Right lobe of liver (tissue), 6 donors: ENCODE measurements at regions not wholly inside any gene's neighbourhood (a gene's known extent, or its start where the extent isn't known, plus 50 kb on each side); places are given as distances from the start of the nearest gene placed in this dataset.

ENCODE experiments used
- ATAC-seq, 4 donors: fragments of 200-7000 bp; cut with Tn5 transposase; one replicate each; pipeline ENCODE4 v1.9.1; 2020; ENCODE audit warnings: mild to moderate bottlenecking in 4 of 4, moderate library complexity in 4 of 4
- DNase-seq, 3 donors: peaks; one replicate each; pipeline ENCODE4 v3.0.0-alpha.2; 2020
- H3K27ac ChIP-seq, 3 donors: fragments of 200-600 bp; one replicate each; pipeline ENCODE4 v1.8.0; 2022
- H3K27me3 ChIP-seq, 2 donors: fragments of 200-600 bp; one replicate each; pipeline ENCODE4 v1.8.0; 2022
- H3K36me3 ChIP-seq, 4 donors: fragments of 200-600 bp; sonication (generic) in 1 of 4; one replicate each; pipeline versions ENCODE4 v1.5.1 to v1.8.0; 2017 to 2022; ENCODE audit warnings: control low read depth in 1 of 4
- H3K4me1 ChIP-seq, 4 donors: fragments of 200-600 bp; sonication (generic) in 1 of 4; one replicate each; pipeline versions ENCODE4 v1.5.1 to v1.8.0; 2017 to 2022; ENCODE audit warnings: control low read depth in 1 of 4
- H3K4me3 ChIP-seq, 3 donors: fragments of 200-600 bp; one replicate each; pipeline ENCODE4 v1.8.0; 2022
- H3K9me3 ChIP-seq, 4 donors: fragments of 200-600 bp; sonication (generic) in 1 of 4; one replicate each; pipeline versions ENCODE4 v1.5.1 to v1.8.0; 2017 to 2022; ENCODE audit warnings: control low read depth in 1 of 4
- CTCF ChIP-seq, 4 donors: fragments of 200-600 bp in 3 of 4; fragments of 450-650 bp in 1 of 4; IDR thresholded peaks; one replicate each; pipeline versions ENCODE4 v1.5.1 to v1.8.0; 2016 to 2022; ENCODE audit warnings: antibody characterized with exemption in 4 of 4, mild to moderate bottlenecking in 2 of 4
- POLR2A ChIP-seq: fragments of 450-650 bp; IDR thresholded peaks from one replicate; pipeline ENCODE4 v1.6.1; 2017; ENCODE audit warnings: antibody characterized with exemption, mild to moderate bottlenecking
- WGBS: methylation state at CpG from one replicate; pipeline ENCODE4 v1.1.6; 2018; ENCODE audit warnings: low coverage, low lambda C conversion rate; ENCODE audit not compliant: insufficient coverage; ENCODE audit errors: missing lambda C conversion rate; 5-methylcytosine and 5-hydroxymethylcytosine counted together
- intact Hi-C, 2 donors: fragments of 100-400 bp; cut with DNase I; formaldehyde crosslinking; loops; one replicate each; pipeline versions ENCODE4 v1.11.2 to v1.14.1; 2022
- donor health status: DM: no; HTN: yes; CAD: no.
- donor health status: DM: no; HTN: no; CAD: no.
- donor health status: DM: no; HTN: no; CAD: no.
- donor health status: DM: no; HTN: yes; CAD: no.
- donor health status: DM: no; HTN: yes; CAD: no.

- no peaks in the 10 kb centered on the region for H3K27me3 ChIP-seq
- no peak overlapping the region for H3K4me3 ChIP-seq
- no peak for ATAC-seq
- 26% methylated on average over 8 of the region's 22 CpGs for WGBS
- H3K9me3 ChIP-seq, result peaks cover 0 to 6% (median 0%) of the 10 kb centered on the region in 4 donors
- H3K36me3 ChIP-seq, result no peaks in the 10 kb centered on the region
- peak in 1 of 3 donors; percentile 38 for DNase-seq
- no peaks in the 10 kb centered on the region for H3K4me1 ChIP-seq
- H3K27ac ChIP-seq, result no peak overlapping the region
- intact Hi-C loops, result no loop called here
- TF ChIP-seq POLR2A, result no peak
- no peak for TF ChIP-seq CTCF (IDR thresholded peaks at IDR 0.05)
These were observed 101.8 kb downstream of the YTHDF1 start for GRCh38 chr20:63114006-63114692.

- peak in 1 of 3 donors; percentile 32 for DNase-seq
- TF ChIP-seq CTCF (IDR thresholded peaks at IDR 0.05) (no peak), POLR2A (no peak)
- no peaks in the 10 kb centered on the region for H3K27me3 ChIP-seq
- no peaks in the 10 kb centered on the region for H3K4me1 ChIP-seq
- peaks cover 0 to 6% (median 0%) of the 10 kb centered on the region in 4 donors for H3K9me3 ChIP-seq
- H3K4me3 ChIP-seq, result no peak overlapping the region
- intact Hi-C loops, result no loop called here
- ATAC-seq, result no peak
- 25% methylated on average over 2 of the region's 10 CpGs for WGBS
- H3K36me3 ChIP-seq, result no peaks in the 10 kb centered on the region
- H3K27ac ChIP-seq, result no peak overlapping the region
These were observed 103.3 kb downstream of the YTHDF1 start for GRCh38 chr20:63112491-63113219.

- H3K4me3 ChIP-seq, result no peak overlapping the region
- WGBS, result 57% methylated on average over 6 of the region's 9 CpGs
- H3K36me3 ChIP-seq, result no peaks in the 10 kb centered on the region
- peaks cover 0 to 6% (median 2%) of the 10 kb centered on the region in 4 donors for H3K4me1 ChIP-seq
- intact Hi-C loops, result no loop called here
- DNase-seq (peak in 1 of 3 donors; percentile 14), ATAC-seq (no peak)
- TF ChIP-seq CTCF (IDR thresholded peaks at IDR 0.05), result no peak
- TF ChIP-seq POLR2A, result no peak
- no peaks in the 10 kb centered on the region for H3K27me3 ChIP-seq
- peaks cover 0 to 6% (median 0%) of the 10 kb centered on the region in 4 donors for H3K9me3 ChIP-seq
- H3K27ac ChIP-seq, result no peak overlapping the region
These were observed 101.5 kb upstream of the BHLHE23 start for GRCh38 chr20:63108247-63108646.

GRCh38 chr20:63107449-63108200 is 100.9 kb upstream of the BHLHE23 start:
- Histone ChIP-seq H3K27me3 (no peaks in the 10 kb centered on the region), H3K9me3 (peaks cover 0 to 6% (median 0%) of the 10 kb centered on the region in 4 donors), H3K4me3 (no peak overlapping the region), H3K36me3 (no peaks in the 10 kb centered on the region), H3K4me1 (peaks cover 0 to 6% (median 2%) of the 10 kb centered on the region in 4 donors), H3K27ac (no peak overlapping the region)
- 28% methylated on average over 3 of the region's 8 CpGs for WGBS
- ATAC-seq (no peak), DNase-seq (peak in 1 of 3 donors; percentile 44)
- intact Hi-C loops, result no loop called here
- TF ChIP-seq CTCF (IDR thresholded peaks at IDR 0.05) (no peak), POLR2A (no peak)
